ENCODE measurements at regions not wholly inside any gene's neighbourhood (a gene's known extent, or its start where the extent isn't known, plus 50 kb on each side); places are given as distances from the start of the nearest gene placed in this dataset.

GRCh38 chr13:103263448-103263847 lies 197.2 kb upstream of the SLC10A2 start:
- no peak for DNase-seq

- DNase-seq: no peak
These were observed 189.5 kb upstream of the SLC10A2 start for GRCh38 chr13:103255587-103256301.

GRCh38 chr13:103250071-103250470 lies 183.9 kb upstream of the SLC10A2 start:
- DNase-seq: no peak

- no peak for DNase-seq
These were observed 180.5 kb upstream of the SLC10A2 start for GRCh38 chr13:103246581-103247200.

- DNase-seq: no peak
These were observed 177.3 kb upstream of the SLC10A2 start for GRCh38 chr13:103243495-103243894.

GRCh38 chr13:103238441-103238840 lies 172.2 kb upstream of the SLC10A2 start:
- DNase-seq: no peak

- no peak for DNase-seq
These were observed 170.0 kb upstream of the SLC10A2 start for GRCh38 chr13:103236213-103236612.

GRCh38 chr13:103229674-103230073 lies 163.5 kb upstream of the SLC10A2 start:
- DNase-seq: no peak

- no peak for DNase-seq
These were observed 158.6 kb upstream of the SLC10A2 start for GRCh38 chr13:103224804-103225203.

- no peak for DNase-seq
These were observed 156.5 kb upstream of the SLC10A2 start for GRCh38 chr13:103222683-103223082.

GRCh38 chr13:103218253-103218652 lies 152.0 kb upstream of the SLC10A2 start:
- no peak for DNase-seq

- no peak for DNase-seq
These were observed 146.9 kb upstream of the SLC10A2 start for GRCh38 chr13:103213152-103213551.

GRCh38 chr13:103210348-103210747 lies 144.1 kb upstream of the SLC10A2 start:
- no peak for DNase-seq

- DNase-seq: no peak
These were observed 137.6 kb upstream of the SLC10A2 start for GRCh38 chr13:103203735-103204330.

- no peak for DNase-seq
These were observed 134.1 kb upstream of the SLC10A2 start for GRCh38 chr13:103200118-103200885.

GRCh38 chr13:103199380-103200088 lies 133.3 kb upstream of the SLC10A2 start:
- DNase-seq: no peak

GRCh38 chr13:103196356-103196755 lies 130.1 kb upstream of the SLC10A2 start:
- DNase-seq: no peak

- no peak for DNase-seq
These were observed 129.5 kb upstream of the SLC10A2 start for GRCh38 chr13:103195762-103196161.

GRCh38 chr13:103194871-103195270 lies 128.7 kb upstream of the SLC10A2 start:
- DNase-seq: no peak

GRCh38 chr13:103192511-103193135 lies 126.4 kb upstream of the SLC10A2 start:
- no peak for DNase-seq

- DNase-seq: no peak
These were observed 124.6 kb upstream of the SLC10A2 start for GRCh38 chr13:103190841-103191240.

GRCh38 chr13:103188713-103189326 lies 122.6 kb upstream of the SLC10A2 start:
- no peak for DNase-seq

Measured in femur (tissue), 1 donor.